ENCODE measurements at regions not wholly inside any gene's neighbourhood (a gene's known extent, or its start where the extent isn't known, plus 50 kb on each side); places are given as distances from the start of the nearest gene placed in this dataset.

- Histone ChIP-seq H3K36me3 (ENCODE audit: control insufficient read depth, insufficient read depth, low read length) (no peaks in the 10 kb centered on the region), H3K9me3 (ENCODE audit: control insufficient read depth, low read length) (peaks cover 4% of the 10 kb centered on the region), H3K4me1 (ENCODE audit: control insufficient read depth, insufficient read depth, low read length) (no peaks in the 10 kb centered on the region), H3K27me3 (ENCODE audit: control insufficient read depth, insufficient read depth, low read length, poor library complexity, severe bottlenecking) (no peaks in the 10 kb centered on the region), H3K27ac (ENCODE audit: low read depth, low read length) (no peak overlapping the region), H3K4me3 (ENCODE audit: low read length) (no peak overlapping the region), H3K9ac (ENCODE audit: extremely low read depth, low read length, poor library complexity, severe bottlenecking) (no peak overlapping the region)
- Mint-ChIP-seq H3K27me3 (ENCODE audit: insufficient read depth) (peaks cover 7% of the 10 kb centered on the region), H3K27ac (no peak overlapping the region), H3K4me3 (no peak overlapping the region), H3K4me1 (peaks cover 7% of the 10 kb centered on the region), H3K9me3 (peaks cover 5% of the 10 kb centered on the region), H3K36me3 (ENCODE audit: low read depth) (no peaks in the 10 kb centered on the region)
- no peak for DNase-seq
- TF ChIP-seq CTCF (conservative IDR thresholded peaks at IDR 0.05) = no peak
Measured at GRCh38 chr1:55812281-55812680, 597.1 kb upstream of the USP24 start.

GRCh38 chr1:55808263-55808662 lies 593.1 kb upstream of the USP24 start:
- Histone ChIP-seq H3K27me3 (ENCODE audit: control insufficient read depth, insufficient read depth, low read length, poor library complexity, severe bottlenecking) (no peaks in the 10 kb centered on the region), H3K9me3 (ENCODE audit: control insufficient read depth, low read length) (peaks cover 4% of the 10 kb centered on the region), H3K4me3 (ENCODE audit: low read length) (no peak overlapping the region), H3K9ac (ENCODE audit: extremely low read depth, low read length, poor library complexity, severe bottlenecking) (no peak overlapping the region), H3K27ac (ENCODE audit: low read depth, low read length) (no peak overlapping the region), H3K36me3 (ENCODE audit: control insufficient read depth, insufficient read depth, low read length) (no peaks in the 10 kb centered on the region), H3K4me1 (ENCODE audit: control insufficient read depth, insufficient read depth, low read length) (no peaks in the 10 kb centered on the region)
- no peaks in the 10 kb centered on the region for H3K4me1 Mint-ChIP-seq
- no CpG with 5 or more reads among the region's 1 CpG for WGBS, 2 experiments (ENCODE audit: insufficient coverage in 1 of 2, insufficient read length in 1 of 2)
- H3K27ac Mint-ChIP-seq = no peak overlapping the region
- no peak for DNase-seq
- H3K9me3 Mint-ChIP-seq = peaks cover 5% of the 10 kb centered on the region
- H3K36me3 Mint-ChIP-seq (ENCODE audit: low read depth) = no peaks in the 10 kb centered on the region
- H3K27me3 Mint-ChIP-seq (ENCODE audit: insufficient read depth) = peaks cover 11% of the 10 kb centered on the region
- TF ChIP-seq CTCF (conservative IDR thresholded peaks at IDR 0.05) = no peak
- no peak overlapping the region for H3K4me3 Mint-ChIP-seq

GRCh38 chr1:55803429-55803828 lies 588.3 kb upstream of the USP24 start:
- 85 to 100% methylated on average over 1 to 2 of the region's 2 CpGs for WGBS, 2 experiments (ENCODE audit: insufficient coverage in 1 of 2, insufficient read length in 1 of 2)
- H3K9me3 ChIP-seq (ENCODE audit: control insufficient read depth, low read length) = peaks cover 6% of the 10 kb centered on the region

More at GRCh38 chr1:55803429-55803828, 588.3 kb upstream of the USP24 start:
- Mint-ChIP-seq H3K27ac (no peak overlapping the region), H3K27me3 (ENCODE audit: insufficient read depth) (peaks cover 9% of the 10 kb centered on the region), H3K4me1 (no peaks in the 10 kb centered on the region), H3K36me3 (ENCODE audit: low read depth) (no peaks in the 10 kb centered on the region), H3K4me3 (no peak overlapping the region), H3K9me3 (peaks cover 14% of the 10 kb centered on the region)
- Histone ChIP-seq H3K9ac (ENCODE audit: extremely low read depth, low read length, poor library complexity, severe bottlenecking) (no peak overlapping the region), H3K27ac (ENCODE audit: low read depth, low read length) (no peak overlapping the region), H3K4me1 (ENCODE audit: control insufficient read depth, insufficient read depth, low read length) (no peaks in the 10 kb centered on the region), H3K27me3 (ENCODE audit: control insufficient read depth, insufficient read depth, low read length, poor library complexity, severe bottlenecking) (no peaks in the 10 kb centered on the region), H3K4me3 (ENCODE audit: low read length) (no peak overlapping the region), H3K36me3 (ENCODE audit: control insufficient read depth, insufficient read depth, low read length) (no peaks in the 10 kb centered on the region)
- DNase-seq = no peak
- no peak for TF ChIP-seq CTCF (conservative IDR thresholded peaks at IDR 0.05)

Measured in endodermal cell (in vitro differentiated cells).